NCI-H1694 treated with DMSO at 0.1 percent for 48 hours (cell line): ENCODE measurements at regions not wholly inside any gene's neighbourhood (a gene's known extent, or its start where the extent isn't known, plus 50 kb on each side); places are given as distances from the start of the nearest gene placed in this dataset.
"Not testable (repeated sequence)": the region's sequence is repeated elsewhere in the genome, so short reads cannot be mapped to it uniquely, and the experiment has no call there.

Source experiments
- DNase-seq: peaks from one replicate; lab custom pipeline; 2025; lab: John Stamatoyannopoulos, UW

DNA sequence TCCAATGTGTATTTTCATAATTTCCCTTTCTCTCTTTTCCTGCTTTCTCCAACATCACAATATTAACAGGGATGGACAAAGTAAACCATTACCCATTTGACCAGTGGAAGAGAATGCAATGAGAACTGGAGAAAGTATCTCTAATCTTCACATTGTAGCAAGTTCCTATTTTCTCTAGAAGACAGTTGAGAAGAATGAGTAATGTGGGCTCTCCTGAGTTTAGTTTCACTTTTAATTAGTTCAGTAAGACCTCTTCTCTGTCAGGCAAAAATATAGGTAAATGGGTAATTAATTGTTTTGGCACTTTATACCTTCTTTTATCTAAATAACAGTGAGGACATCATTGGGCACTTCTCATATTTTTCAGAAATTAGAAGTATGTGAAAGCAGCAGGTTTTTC, 602.0 kb downstream of the GLUD2 start:
- DNase-seq, result no peak

DNA sequence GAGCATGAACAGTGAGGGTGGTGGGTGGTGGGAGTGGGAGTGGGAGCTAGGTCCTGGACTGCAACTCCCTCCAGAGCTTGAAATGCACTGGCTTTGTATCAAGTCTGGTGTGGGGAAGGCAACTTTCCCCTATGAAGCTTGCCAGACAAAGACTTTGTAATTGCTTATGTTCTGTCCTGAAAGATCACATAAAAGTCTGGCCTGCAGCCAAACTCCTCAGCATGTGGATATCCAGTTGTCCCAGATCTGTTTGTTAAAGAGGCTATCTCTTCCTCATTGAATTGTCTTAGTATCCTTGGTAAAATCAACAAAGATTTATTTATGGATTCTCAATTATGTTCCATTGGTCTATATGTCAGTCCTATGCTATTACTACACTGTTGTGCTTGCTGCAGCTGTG, 607.9 kb downstream of the GLUD2 start:
- no peak for DNase-seq

DNA sequence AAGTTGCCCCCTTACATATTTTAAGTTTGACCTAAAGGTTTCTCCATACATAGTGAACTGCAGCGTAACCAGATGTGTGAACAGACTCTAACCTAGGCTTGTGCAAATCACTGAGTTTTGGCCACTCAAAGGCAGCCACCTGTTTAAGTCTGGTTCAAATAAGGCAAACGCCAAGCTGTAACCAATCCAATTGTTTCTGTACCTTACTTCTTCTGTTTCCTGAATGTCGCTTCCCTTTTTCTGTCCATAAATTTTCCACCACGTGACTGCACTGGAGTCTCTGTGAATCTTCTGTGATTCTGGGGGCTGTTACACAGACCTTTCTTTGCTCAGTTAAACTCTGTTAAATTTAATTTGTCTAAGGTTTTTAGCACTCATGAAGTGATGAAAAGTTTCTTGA, 618.8 kb downstream of the GLUD2 start:
- no peak for DNase-seq

DNA sequence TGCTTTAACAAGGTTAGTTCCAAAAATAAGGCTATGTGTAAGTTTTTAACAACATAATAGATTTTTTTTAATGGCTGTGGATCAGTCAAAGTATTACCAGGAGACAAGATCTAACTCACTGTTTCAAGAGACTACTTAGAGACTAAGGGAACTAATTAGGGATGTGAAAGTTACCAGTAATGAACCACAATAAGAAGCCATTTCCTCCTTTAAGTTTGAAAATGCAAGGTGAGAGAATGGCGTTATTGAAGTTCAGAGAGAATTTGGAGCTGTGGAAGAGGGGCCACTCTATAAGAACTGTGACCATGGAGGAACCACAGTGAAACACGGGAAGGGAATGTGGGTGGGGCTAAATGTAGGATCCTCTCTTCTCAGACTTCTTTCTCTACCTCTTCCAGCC, 624.2 kb downstream of the GLUD2 start:
- no peak for DNase-seq

DNA sequence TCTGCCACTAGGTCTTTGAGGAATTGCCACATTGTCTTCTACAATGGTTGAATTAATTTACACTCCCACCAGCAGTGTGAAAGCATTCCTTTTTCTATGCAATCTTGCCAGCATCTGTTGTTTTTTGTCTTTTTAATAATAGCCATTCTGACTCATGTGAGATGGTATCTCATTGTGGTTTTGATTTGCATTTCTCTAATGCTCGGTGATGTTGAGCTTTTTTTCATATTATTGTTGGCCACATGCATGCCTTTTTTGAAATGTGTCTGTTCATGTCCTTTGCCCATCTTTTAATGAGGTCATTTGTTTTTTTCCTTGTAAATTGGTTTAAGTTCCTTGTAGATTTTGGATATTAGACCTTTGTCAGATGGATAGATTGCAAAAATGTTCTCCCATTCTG, 661.8 kb downstream of the GLUD2 start:
- DNase-seq, result not testable (repeated sequence)

DNA sequence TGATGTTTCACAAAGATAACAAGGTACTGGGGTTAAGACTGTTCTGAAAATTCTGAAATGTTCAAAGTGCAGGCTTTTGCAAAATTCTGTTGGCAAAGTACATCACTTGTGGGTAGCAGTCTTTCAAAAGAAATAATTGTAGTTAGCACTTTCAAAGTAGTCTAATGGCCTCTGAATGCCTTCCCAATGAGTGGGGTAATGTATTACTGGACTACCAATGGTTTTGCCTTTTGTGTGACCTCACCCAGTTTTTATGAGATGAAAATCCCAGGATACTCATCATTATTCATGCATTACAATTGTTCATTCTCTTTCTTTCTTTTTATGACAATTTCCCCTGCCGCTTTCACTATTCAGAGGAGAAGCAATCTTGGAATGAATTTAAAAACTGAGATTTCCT, 686.1 kb downstream of the GLUD2 start:
- DNase-seq, result no peak

DNA sequence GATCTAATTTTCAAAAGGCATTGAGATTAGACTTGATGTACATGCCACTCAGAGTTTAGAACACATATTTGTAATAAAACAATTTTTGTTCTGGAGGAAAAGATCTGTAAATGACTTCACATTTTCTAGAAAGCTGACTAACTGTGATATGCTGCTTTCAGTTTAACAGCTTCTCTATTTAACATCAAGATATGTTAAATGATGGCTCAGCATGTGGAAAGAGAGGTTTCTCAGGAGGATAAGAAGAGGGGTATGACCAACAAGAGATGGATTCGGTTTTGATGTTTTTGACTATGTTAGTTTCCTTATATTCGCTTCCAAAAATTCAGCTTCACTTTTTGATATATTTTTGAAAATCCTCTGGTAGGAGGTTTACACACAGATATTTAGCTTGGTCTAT, 698.7 kb downstream of the GLUD2 start:
- no peak for DNase-seq

DNA sequence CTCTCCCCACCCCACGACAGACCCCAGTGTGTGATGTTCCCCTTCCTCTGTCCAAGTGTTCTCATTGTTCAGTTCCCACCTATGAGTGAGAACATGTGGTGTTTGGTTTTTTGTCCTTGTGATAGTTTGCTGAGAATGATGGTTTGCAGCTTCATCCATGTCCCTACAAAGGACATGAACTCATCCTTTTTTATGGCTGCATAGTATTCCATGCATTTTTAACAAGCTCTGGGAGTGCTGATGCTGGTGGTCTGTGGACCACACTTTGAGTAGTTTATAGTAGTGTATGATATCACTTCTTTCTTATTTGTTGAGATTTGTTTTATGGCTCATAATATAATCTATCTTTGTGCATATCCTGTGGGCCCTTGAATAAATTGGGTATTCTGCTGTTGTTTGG, 706.2 kb downstream of the GLUD2 start:
- not testable (repeated sequence) for DNase-seq

DNA sequence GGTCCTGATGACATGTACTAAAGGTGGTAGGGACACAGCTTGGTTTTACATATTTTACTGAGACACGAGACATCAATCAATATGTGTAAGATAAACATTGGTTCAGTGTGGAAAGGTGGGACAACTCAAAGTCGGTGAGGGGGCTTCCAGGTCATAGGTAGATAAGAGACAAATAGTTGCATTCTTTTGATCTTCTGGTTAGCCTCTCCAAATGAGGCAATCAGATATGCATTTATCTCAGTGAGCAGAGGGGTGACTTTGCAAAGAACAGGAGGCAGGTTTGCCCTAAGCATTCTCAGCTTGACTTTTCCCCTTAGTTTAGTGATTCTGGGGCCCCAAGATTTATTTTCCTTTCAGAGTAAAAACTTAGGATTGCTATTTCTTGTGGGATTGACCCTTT, 706.9 kb downstream of the GLUD2 start:
- no peak for DNase-seq

DNA sequence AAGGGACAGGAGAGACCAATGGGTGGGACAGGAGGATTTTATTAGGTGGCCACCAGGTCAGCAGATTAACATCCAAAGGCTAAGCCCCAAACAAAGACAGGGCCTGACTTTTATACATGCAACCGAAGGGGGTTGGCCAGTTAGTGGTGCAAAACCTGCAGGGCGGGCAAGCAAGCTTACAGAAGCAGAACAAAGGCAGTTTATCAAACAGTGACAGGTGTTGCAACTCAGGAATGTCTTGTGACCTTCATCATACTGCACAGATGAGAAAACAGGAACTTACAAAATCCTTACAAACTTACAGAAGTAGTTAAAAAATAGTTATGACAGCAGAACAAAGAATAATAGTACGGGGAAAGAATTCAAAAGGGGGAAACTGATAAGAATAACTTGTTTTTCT, 708.1 kb downstream of the GLUD2 start:
- DNase-seq, result no peak

DNA sequence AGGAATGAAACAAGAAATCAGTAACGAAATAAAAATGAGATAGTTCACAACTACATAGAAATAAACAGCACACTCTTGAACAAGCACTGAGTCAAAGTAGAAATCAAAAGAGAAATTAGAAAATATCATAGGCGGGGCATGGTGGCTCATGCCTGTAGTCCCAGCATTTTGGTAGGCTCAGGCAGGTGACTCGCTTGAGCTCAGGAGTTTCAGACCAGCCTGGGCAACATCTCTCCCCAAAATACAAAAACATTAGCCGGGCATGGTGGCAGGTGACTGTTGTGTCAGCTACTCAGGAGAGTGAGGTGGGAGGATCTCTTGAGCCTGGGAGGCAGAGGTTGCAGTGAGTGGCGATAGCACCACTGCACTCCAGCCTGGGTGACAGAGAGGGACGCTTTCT, 714.4 kb downstream of the GLUD2 start:
- DNase-seq, result no peak

DNA sequence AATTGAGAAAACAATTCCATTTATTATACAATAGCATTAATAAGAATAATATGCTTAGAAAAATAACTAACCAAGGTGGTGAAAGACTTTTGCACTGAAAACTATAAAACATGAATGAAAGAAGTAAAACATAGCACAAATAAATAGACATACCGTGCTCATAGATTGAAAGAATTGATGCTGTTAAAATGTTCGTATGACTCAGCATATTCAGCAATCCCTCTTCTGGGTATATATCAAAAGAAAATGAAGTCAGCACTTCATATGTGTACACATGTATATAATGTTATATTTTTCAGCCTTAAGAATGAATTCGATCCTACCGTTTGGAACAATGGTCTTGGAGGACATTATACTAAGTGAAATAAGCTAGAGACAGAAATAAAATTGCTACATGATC, 716.3 kb downstream of the GLUD2 start:
- DNase-seq, result no peak

DNA sequence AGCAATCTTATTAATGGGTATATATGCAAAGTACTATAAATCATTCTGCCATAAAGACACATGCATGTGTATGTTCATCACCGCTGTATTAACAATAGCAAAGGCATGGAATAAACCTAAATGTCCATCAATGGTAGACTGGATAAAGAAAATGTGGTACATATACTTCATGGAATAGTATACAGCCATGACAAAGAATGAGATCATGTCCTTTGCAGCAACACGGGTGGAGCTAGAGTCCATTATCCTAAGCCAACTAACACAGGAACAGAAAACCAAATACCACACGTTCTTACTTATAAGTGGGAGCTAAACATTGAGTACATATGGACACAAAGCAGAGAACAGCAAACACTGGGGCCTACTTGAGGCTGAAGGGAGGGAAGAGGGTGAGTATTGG, 720.8 kb downstream of the GLUD2 start:
- DNase-seq, result not testable (repeated sequence)

DNA sequence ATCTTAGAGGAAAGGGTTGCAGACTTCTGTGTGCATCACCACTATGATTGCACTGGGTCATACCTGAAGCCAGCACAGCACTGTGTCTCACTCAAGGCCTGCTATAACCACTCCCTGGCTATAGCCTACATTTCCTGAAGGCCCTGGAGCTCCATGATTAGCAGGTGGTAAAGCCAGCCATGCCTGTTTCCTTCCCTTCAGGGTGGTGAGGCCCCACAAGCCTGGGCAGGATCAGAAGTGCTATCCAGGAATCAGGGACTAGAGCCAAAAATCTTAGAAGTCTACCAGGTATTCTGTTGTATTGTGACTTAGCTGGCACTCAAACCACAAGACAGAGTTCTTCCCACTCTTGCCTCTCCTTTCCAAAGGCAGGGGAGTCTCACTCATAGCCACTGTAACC, 734.6 kb downstream of the GLUD2 start:
- no peak for DNase-seq

DNA sequence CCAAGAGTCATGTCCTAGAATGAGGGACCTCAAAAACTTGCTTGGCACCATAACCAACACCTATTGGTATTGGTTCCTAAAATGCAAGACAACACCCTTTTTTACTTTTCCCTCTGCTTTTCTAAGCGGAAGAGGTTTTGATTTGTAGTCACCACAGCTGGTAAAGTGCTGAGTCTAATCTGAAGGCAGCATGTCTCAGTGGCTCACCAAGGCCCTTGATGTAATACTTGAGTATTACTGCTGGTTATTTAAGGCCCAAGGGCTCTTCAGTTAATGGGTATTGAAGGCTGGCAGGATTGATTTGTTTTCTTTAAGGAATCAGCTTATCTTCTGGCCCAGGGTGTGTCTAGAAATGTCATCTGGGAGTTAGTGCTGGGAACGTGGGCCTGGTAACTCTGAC, 735.1 kb downstream of the GLUD2 start:
- DNase-seq, result no peak

DNA sequence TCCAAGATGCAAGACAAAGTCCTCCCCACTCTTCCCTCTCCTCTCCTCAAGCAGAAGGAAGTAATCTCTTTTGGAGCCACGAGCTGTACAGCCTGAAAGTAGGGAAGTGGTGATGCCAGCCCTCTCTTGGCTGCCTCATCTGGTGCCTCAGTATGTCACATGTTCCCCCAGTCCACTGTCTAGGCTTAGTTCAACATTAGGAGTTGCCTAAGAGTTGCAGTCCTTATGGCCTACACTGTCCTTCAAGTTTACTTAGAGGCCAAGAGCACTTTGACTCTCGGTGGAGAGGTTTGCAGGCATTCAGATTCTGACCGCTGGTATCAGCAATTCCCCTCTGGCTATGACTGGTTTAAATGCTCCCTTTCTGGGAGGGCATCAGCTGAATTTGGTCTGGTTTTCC, 735.6 kb downstream of the GLUD2 start:
- no peak for DNase-seq

DNA sequence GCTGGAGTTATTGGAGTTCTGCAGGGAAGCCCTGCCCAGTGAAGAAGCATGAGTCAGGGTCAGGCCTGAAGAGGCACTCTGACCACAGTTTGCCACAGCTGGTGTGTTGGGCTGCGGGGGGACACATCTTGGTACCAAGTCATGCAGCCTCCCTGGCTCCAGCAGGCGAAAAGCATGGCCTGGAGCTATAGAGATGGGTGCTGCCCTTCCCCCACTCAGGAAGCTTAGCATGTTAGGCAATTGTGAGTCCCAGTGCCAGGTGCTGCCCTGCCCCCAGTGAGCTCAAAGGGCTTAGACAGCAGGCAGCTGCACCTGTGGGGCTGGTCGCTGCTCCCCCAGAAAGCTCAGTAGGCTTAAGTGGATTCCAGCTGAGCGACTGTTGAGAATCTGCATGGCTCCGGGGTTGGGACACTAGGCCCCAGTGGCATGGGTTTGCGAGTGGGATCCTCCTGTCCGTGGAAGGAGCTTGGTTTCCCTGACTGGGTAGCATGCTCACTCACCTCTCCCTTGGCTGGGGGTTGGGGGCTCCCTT, 755.5 kb downstream of the GLUD2 start:
- DNase-seq, result no peak

DNA sequence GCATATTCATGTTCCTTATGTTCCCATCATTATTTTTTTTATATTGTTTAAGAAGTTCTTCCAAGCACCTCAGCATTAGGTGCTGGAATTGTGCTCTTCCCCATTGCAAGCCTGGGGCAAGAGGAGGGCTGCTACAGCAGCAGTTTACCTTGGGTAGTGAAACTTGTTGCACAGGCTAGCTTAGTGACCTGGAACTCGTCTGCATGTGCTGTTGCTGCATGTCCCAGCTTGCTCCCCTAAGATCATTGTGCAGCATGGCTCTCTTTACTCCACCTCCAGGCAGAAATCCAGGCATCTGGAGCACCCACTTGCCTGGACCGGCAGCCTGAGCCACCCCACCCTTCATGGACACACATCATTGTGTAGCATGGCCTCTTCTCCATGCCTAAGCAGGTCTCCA, 776.0 kb downstream of the GLUD2 start:
- DNase-seq, result no peak

DNA sequence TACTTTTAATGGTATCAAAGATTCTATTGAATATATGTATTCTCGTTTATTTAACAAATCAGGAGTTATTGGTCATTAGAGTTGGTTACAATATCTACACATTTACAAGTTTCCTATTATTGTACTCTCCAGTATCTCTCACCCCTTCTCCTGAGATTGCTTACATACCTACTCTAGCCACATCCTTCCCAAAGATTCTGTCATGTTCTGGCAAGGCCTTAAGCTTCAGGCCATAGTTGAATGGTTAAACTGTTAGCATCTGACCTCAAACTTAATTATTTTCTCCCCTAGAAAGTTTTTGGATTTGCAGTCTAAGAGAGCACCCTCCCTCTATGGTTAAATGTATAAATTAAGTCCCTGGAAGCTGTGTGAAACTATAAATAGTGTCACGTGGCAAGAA, 784.2 kb downstream of the GLUD2 start:
- DNase-seq, result no peak

DNA sequence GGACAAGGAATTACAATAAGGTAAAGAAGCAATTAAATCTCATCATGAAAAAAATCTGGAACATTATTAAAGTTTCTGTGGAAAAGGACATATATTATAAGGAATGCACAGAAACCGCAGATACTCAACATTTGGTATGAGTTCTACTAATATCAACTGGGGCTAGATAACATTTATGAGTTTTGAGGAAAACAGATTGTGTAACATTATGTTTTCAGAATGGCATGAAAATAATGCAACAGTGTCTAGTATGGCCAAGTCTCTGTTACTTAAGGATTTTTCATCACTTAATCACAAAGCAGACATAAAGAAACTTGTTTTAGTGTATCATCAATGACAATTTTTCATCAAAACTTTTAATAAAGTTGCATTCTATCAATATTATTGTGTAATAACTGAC, 785.0 kb downstream of the GLUD2 start:
- no peak for DNase-seq

DNA sequence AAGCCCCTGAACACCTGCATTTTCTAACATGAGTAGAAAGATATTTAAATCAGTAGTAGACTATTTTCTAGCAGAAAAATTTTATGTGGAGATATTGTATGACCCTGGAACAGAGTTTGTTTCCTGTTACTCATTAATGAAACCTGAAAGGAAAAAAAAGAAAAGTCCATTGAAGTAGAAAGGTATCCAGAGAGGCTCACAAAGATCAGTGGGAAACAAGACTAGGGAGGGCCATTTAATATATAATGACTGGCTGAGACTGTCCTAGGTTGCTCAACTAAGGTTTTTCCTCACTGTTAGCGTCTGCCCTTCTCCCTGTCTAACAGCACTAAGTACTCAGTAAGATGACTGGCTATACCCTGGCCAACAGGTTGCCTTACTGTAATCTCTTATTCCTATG, 788.6 kb downstream of the GLUD2 start:
- DNase-seq, result no peak

DNA sequence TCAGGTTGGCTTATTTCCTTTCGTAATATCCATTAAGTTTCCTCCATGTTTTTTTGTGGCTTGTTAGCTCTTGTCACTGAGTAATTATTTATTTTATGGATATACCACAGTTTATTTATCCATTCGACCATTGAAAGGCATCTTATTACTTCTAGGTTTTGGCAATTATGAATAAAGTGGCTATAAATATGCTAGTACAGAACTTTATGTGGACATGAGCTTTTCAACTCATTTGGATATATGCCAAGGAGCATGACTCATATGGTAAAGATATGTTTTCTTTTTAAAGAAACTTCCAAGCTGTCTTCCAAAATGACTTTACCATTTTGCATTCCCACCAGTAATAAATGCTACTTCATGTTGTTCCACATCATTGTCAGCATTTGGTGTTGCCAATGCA, 803.6 kb downstream of the GLUD2 start:
- no peak for DNase-seq

DNA sequence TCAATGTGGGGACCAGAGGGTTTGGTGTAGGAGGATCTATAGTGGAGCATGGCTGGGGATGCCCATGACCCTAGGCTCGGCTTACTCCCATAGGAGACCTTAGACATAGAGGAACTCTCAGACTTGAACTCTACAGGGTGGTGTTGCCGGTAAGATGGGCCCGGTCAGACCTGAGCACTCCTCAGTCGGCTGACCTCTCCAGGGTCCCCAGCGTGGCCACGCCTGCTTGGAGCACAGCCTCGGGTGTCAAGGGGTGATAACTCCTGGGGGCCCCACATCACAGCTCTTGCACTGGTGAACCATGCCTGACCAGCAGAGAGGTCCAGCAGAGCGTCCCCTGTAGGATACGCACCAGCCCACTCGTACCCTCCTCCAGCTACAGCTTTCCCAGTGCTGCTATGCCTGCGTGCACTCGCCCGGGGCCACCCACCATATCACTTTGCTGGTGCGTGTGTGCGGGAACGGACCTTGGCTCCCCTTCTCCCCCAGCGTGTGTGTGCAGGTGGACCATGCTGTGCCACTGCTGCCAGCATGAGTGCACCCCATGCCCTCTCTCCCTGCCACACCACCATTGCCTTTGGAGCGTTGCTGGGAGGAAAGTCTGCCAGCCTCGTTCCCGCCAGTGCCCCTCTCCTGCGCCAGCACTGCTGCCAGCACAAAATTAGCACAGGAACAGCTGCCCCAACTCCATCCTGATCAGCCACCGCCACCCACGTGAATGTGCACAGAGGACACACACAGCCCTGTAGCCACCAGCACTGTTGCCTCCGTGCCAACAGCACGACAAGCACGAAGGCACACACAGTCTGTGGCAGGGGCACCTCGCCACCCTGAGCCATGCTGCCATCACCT, 806.6 kb downstream of the GLUD2 start:
- no peak for DNase-seq

DNA sequence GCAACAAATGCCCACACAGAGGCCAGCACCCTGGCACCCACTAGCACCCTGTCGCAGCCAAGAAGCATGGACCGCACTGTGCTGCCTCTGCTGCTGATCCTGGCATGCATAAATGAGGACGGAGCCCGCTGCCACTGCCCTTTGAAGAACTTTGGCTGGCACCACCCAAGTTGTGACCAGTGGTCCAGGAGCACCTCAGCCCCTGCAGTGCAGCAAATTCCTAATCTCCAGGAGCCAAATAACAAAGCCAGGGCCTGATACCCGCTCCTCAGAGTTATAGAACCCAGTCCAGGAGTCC, 807.2 kb downstream of the GLUD2 start:
- DNase-seq, result no peak
